Muscle of arm (tissue), 1 donor: ENCODE measurements at regions not wholly inside any gene's neighbourhood (a gene's known extent, or its start where the extent isn't known, plus 50 kb on each side); places are given as distances from the start of the nearest gene placed in this dataset.
"Not testable (repeated sequence)": the region's sequence is repeated elsewhere in the genome, so short reads cannot be mapped to it uniquely, and the experiment has no call there.

ENCODE experiments used
- DNase-seq: peaks from one replicate; pipeline ENCODE4 v3.0.0-alpha.2; 2013

DNA sequence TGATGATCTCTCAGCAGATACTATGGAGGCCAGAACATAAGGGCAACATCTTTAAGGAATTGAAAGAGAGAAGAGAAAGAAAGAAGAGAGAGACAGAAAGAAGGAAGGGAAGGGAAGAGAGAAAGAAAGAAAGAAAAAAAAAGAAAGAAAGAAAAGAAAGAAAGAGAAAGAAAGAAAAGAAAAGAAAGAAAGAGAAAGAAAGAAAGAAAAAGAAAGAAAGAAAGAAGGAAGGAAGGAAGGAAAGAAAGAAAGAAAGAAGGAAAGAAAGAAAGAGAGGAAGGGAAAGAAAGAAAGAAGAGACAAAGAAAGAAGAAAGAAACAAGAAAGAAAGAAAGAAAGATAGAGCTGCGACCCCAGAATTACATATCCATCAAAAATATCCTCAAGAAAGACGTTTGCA lies 124.9 kb downstream of the CPZ start:
- not testable (repeated sequence) for DNase-seq

DNA sequence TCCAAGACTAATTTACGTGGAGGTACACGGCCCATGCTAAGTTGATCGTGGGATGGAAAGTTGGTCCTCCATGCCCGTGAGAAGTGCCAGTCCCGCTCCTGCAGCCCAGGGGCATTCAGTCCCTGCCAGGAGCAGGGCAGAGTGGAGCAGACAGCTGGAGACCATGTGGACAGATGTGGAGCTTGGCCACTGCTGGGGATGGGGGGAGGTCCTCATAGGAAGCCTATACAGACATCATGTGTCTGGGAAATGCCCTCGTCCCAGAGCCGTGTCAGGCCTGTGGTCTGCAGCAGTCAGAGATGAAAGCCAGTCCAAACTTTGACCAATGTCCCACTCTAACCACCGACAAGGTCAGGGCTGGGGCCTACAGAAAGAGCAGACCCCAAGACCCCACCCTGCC lies 118.4 kb downstream of the CPZ start:
- no peak for DNase-seq

- no peak for DNase-seq
Observed at GRCh38 chr4:8710416-8710815, 117.9 kb downstream of the CPZ start.

DNA sequence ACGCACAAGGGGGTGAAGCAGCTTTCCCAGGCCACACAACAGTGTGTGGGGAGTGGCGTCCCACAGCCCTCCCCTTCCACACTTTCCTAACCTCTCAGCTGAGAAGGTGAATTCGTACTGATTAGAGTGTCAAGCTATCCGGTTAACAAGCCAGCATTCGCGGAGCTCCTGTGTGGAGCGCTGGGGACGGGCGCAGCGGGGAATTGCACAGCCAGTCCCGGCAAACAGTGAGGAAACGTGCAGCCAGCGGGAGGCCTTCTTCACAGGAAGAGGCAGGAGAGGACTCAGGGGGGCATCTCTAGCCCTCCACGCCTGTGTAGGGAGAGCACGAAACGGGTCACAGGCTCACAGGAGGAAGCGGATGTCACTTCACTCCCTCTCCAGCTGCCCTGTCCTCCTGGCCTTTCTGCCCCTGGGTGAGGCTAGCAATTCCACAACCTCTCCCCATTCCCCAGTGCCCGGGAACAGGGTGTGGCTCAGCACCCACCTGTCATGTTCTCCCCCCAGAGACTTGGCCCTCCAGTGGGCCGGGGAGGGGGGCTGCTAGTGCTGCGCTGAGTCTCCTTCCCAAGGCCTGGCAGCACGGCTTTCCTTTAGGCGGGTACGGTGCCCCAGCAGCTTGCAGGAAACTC lies 117.3 kb downstream of the CPZ start:
- DNase-seq, result no peak

- DNase-seq, result no peak
Observed at GRCh38 chr4:8709050-8709728, 116.6 kb downstream of the CPZ start.

GRCh38 chr4:8708401-8709021 lies 115.9 kb downstream of the CPZ start:
- DNase-seq, result no peak

DNA sequence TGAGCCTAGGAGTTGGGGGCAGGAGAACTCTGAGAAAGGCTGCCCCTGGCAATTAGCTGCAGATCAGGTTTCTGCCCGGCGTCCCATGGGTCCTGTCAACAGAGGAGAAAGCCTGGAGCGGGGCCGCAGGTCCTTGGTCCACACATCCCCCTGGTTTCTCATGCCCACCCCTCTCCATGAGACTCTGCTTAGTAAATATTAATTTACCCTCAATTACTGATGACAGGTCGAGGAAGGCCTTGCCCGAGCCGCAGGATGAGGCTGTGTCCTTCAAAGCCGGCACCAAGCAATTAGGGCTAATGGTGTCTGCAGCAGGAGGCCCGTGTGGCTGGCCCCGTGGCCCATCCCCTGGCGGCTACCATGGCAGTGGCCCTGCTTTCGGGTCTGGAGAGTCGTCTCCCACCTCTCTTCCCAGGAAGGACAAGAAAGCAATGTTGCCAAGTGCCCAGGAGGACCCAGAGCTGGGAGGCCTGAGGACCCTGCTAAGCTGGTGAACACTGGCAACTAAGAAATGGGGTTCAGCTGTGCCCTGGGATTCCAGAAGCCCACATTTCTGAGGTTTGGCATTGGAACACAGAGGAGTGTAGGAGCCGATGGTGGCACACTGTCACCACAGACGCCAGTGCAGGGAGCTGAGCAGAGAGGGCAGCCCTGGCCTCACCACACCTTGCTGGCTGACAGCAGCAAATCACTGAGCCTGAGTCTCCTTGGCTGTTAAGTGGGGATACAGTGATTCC lies 114.6 kb downstream of the CPZ start:
- DNase-seq, result no peak

DNA sequence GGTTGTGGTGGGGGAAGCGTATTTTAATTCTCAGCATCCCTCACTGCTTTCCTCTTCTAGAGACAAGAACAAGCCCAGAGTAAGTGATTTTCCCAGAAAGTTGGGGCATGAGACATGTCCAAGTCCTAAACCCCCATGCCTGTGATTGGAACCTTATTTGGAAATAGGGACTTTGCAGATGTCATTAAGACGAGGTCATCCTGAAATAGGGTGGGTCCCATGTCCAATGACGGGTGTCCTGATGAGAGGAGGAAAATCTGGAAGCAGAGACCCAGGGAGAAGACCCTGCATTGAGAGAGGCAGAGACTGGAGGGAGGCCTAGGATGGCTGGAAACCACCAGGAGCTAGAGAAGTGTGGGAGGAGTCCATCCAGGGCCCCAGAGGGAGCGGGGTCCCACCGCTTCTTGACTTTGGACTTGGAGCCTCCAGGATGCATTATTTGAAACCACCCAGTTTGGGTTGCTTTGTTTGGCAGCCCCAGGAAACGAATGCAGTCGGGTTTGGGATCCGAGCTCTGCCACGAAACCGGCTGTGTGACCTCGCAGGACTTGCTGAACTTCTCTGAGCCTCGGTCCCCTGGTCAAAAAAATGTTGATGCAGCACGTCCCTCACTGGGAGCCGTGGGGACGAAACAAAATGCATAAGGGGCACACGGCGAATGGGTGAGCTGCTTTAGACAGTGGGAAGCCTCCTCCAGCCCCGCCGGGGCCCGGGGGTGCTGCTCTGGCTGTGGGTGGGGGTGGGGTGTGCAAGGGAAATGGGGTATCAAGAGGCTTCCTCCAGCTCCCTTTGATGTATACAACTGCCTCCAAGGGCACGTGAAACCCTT lies 113.9 kb downstream of the CPZ start:
- DNase-seq, result no peak

GRCh38 chr4:8705161-8706145 lies 112.9 kb downstream of the CPZ start:
- DNase-seq, result no peak

DNA sequence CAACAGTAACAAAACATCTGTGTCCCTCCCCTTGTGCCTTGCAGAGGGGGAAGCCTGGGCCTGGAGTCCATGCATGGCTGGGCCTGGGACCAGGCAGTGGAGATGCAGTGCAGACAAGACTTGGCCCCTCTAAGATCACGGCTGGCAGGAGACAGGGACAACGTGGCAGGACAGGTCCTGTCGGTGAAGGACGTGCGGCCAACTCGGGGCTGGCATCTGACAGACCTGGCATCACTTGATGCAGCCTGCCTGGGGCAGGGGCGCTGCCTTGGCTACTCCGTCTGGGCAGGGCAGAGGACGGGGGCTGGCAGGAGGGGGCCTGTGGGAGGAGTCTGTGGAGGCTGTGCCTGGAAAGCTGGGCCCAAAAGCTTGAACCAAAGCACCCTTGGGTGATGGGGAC lies 112.1 kb downstream of the CPZ start:
- DNase-seq, result no peak

DNA sequence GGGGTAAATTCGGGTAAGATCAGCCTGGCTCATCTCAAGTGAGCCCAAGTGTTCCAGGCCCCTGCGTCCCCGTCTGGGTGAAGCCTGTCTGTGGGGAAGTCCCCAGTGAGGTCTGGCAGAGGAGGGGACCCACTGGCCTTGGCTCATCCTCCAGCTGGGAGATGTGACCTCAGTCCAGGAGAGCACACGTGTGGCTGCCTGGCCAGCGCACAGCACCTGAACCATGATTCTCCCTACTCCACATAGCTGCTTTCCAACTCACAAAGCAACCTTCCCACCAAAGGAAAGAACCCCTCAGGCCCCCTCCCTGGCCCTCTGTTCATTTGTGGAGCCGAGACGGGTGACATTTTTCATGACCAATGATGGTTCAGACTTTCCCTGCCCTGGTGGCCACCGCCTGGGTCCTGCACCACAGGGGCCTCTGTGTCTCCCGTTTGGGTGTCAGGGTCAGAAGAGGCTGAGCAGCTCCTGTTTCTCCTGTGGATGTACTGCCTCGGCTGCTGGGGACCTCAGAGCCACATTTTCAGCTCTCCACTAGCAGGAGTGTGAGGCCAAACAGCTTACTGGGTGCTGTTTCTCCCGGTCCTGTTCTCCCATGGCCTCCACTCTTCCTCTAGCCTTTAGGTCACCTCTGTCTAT lies 111.4 kb downstream of the CPZ start:
- DNase-seq, result no peak

GRCh38 chr4:8703401-8703696 lies 110.8 kb downstream of the CPZ start:
- DNase-seq, result no peak

- DNase-seq, result no peak
Observed at GRCh38 chr4:8702516-8703400, 110.2 kb downstream of the CPZ start.

GRCh38 chr4:8702020-8702495 lies 109.5 kb downstream of the CPZ start:
- DNase-seq, result no peak

DNA sequence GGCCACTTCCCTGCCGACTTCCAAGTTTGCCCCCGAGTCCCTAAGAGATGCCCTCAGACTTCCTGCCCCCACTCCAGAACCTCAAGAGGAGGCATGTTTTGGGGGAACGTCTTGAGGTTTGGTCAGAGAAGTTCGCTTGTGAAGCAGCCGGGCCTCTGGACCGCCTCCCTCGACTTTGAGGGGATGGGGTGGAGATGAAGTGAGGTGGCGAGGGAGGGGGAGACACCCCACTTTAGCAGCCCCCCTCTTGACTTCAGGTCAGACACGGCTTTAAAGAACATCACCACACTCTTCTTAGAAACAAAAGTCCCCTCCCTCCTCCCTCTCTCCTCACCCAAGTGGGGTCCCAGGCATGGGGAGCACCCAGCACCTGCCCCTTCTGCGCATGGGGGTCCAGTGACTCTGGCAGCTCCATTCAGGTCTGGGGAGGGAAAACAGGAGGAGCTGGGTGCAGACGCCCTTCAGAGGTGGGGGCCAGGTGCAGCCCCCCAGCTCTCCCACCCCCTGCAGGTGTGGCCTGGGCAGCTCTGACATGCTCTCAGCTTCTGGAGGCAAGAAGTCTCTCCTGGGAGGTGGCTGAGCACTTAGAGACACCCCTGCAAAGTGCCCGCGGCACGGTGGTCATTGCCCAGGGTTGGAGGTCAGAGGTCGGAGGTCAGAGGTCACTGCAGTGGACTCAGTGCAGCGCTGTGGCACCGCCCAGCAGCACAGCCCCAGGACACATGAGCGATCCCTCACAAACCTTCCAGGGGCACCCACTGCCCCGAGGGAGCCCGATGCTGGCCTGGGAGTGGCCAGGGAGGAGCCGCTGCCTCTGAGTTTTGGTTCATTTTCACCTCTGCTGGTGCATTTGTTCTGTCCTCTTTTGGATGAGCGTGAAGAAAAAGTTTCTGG lies 108.8 kb downstream of the CPZ start:
- no peak for DNase-seq

DNA sequence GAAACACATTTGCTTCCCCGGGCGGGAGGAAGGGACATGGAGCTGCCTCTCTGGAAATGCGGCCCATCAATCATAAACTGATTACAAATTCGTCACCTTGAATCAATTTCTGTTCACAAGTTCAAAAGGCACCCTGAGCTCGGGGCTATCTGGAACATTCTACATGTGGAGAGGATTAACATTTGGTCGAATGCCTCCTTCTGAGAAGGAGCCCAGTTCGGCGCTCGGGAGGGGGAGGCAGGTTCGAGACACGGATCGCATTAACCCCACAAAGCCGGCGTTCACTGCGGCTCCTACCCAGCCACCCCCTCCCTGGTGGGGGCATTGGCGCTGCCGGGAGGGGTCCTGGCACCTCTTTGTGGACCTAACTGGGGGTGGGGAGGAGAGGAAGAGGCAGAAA lies 108.0 kb downstream of the CPZ start:
- no peak for DNase-seq

DNA sequence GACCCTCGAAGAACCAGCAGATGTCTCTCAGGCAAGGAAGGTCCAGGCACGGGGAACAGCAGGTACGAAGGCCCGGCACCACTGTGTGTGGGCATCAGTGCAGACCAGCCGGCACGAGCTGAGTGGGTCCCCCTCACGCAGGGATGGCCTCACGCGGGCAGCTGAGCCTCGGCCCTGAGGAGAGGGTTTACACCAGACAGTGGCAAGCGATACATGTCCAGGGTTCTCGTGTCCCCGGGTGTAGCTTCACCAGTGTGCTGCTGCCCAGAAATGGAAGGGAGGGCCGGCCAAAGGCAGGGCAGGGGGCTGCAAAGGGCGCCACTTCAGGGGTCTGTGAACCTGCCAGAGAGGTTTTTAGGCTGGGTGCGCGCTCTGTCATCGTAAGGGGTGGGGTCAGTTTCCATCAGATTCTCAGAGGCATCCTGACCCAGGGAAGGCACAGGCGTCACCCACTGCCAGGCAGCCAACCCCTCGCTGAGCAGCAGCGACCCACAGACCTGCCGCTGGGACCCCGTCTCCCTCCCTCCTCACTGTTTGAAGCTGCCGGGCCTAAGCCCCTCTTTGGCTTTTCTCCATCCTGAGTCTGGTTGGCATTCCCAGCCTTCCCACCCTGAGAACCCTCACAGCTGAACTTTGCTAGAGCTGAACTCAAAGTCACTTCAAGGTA lies 107.0 kb downstream of the CPZ start:
- DNase-seq, result no peak

GRCh38 chr4:8699063-8699385 lies 106.5 kb downstream of the CPZ start:
- DNase-seq, result no peak
